Duodenal mucosa (tissue), 2 donors: ENCODE measurements at regions not wholly inside any gene's neighbourhood (a gene's known extent, or its start where the extent isn't known, plus 50 kb on each side); places are given as distances from the start of the nearest gene placed in this dataset.

Experiments
- H3K27ac ChIP-seq: one replicate; pipeline ENCODE4 v1.7.0; 2013; ENCODE audit warnings: low read depth, low read length
- H3K27me3 ChIP-seq, 2 donors: one replicate each; pipeline ENCODE4 v1.7.0; 2013; ENCODE audit warnings: low read length in 2 of 2, control low read depth in 1 of 2; ENCODE audit not compliant: insufficient read depth in 2 of 2, control insufficient read depth in 1 of 2
- H3K36me3 ChIP-seq, 2 donors: one replicate each; pipeline ENCODE4 v1.7.0; 2013; ENCODE audit warnings: low read length in 2 of 2, control low read depth in 1 of 2; ENCODE audit not compliant: insufficient read depth in 2 of 2, control insufficient read depth in 1 of 2
- H3K4me1 ChIP-seq, 2 donors: one replicate each; pipeline ENCODE4 v1.7.0; 2013; ENCODE audit warnings: low read length in 2 of 2, control low read depth in 1 of 2; ENCODE audit not compliant: insufficient read depth in 2 of 2, control insufficient read depth in 1 of 2
- H3K4me3 ChIP-seq, 2 donors: one replicate each; pipeline ENCODE4 v1.7.0; 2013; ENCODE audit warnings: low read length in 2 of 2, low read depth in 1 of 2
- H3K9ac ChIP-seq, 2 donors: one replicate each; pipeline ENCODE4 v1.7.0; 2013; ENCODE audit warnings: low read length in 2 of 2, low read depth in 1 of 2
- H3K9me3 ChIP-seq, 2 donors: one replicate each; pipeline ENCODE4 v1.7.0; 2013; ENCODE audit warnings: low read length in 2 of 2, control low read depth in 1 of 2; ENCODE audit not compliant: control insufficient read depth in 1 of 2

DNA sequence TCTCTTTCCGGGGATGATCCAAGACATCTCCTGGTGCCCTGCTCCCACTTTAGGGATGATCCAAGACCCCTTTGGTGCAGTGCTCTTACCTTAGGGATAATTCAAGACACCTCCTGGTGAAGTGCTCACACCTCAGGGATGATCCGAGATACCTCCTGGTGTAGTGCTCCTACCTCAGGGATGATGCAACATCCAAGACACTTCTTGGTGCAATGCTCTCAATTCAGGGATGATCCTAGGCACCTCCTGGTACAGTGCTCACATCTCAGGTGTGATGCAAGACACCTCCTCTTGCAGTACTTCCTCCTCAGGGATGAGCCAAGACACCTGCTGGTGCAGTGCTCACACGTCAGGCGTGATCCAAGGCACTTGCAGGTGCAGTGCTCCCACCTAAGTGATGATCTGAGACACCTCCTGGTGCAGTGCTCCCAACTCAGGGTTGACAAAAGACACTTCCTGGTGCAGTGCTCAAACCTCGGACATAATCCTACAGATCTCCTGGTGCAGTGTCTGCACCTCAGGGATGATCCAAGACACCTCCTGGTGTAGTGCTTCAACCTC, 122.3 kb downstream of the ASB1 start:
- no peak overlapping the region for H3K9ac ChIP-seq

DNA sequence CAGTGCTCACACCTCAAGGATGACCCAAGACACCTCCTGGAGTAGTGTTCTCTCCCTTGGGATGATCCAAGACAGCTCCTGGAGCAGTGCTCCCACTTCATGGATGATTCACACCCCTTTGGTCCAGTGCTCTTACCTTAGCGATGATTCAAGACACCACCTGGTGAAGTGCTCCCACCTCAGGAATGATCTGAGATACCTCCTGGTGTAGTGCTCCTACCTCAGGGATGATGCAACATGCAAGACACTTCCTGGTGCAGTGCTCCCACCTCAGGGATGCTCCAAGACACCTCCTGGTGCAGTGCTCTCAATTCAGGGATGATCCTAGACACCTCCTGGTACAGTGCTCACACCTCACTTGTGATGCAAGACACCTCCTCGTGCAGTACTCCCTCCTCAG, 123.1 kb downstream of the ASB1 start:
- H3K36me3 ChIP-seq: no peaks in the 10 kb centered on the region
- no peaks in the 10 kb centered on the region for H3K27me3 ChIP-seq
- H3K4me1 ChIP-seq: no peaks in the 10 kb centered on the region
- peaks cover 9 to 10% of the 10 kb centered on the region in 2 donors for H3K9me3 ChIP-seq
- H3K9ac ChIP-seq: no peak overlapping the region
- H3K4me3 ChIP-seq: no peak overlapping the region
- no peak overlapping the region for H3K27ac ChIP-seq

More for the DNA sequence above, 122.3 kb downstream of the ASB1 start:
- no peak overlapping the region for H3K4me3 ChIP-seq
- H3K4me1 ChIP-seq: no peaks in the 10 kb centered on the region
- H3K36me3 ChIP-seq: no peaks in the 10 kb centered on the region
- peaks cover 9 to 10% of the 10 kb centered on the region in 2 donors for H3K9me3 ChIP-seq
- H3K27me3 ChIP-seq: no peaks in the 10 kb centered on the region
- H3K27ac ChIP-seq: no peak overlapping the region

DNA sequence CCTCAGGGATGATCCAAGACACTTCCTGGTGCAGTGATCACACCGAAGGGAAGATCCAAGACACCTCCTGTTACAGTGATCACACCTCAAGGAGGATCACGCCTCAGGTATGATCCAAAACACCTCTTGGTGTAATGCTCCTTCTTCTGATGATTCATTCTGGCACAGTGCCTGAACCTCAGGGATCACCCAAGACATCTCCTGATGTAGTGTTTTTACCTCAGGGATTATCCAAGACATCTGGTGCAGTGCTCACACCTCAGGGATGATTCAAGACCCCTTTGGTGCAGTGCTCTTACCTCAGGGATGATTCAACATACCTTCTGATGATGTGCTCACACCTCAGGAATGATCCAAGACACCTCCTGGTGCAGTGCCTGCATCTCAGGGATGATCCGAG, 124.4 kb downstream of the ASB1 start:
- no peak overlapping the region for H3K9ac ChIP-seq
- no peak overlapping the region for H3K27ac ChIP-seq
- H3K36me3 ChIP-seq: no peaks in the 10 kb centered on the region
- H3K27me3 ChIP-seq: no peaks in the 10 kb centered on the region
- H3K9me3 ChIP-seq: peaks cover 0 to 10% of the 10 kb centered on the region in 2 donors
- no peaks in the 10 kb centered on the region for H3K4me1 ChIP-seq
- no peak overlapping the region for H3K4me3 ChIP-seq

DNA sequence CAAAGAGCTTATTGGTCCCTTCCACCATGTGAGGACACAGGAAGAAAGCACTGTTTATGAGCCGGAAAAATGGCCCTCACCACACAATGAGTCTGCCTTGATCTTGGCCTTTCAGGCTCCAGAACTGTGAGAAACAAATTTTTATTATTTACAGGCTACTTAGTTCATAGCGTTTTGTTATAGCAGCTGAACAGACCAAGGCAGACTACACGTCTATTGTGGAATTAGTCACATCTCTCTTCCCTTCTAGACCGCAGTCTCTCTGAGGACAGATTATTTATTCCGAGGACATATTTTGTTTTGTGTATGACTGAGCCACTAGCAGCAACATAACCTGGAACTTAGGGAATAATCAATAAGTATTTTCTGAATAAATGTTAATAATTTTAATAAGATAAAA, 125.5 kb downstream of the ASB1 start:
- H3K27me3 ChIP-seq: no peaks in the 10 kb centered on the region
- H3K36me3 ChIP-seq: no peaks in the 10 kb centered on the region

DNA sequence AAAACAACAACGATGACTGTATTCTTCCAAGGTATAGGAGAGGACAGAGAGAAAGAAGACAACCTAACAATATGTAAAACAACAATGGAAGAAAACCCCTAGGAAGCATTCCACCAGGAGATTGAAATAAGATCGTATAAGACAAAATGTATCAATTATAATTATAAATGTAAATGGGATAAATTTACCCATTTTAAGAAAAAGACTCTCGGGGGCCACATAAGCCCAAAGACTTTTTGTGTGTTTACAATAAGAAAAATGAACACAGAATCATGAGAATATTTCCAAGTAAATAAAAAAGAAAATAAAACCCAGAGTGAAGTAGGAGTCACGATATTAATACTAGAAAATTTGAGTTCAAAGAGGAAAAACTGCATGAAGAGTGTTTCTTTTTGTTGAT, 126.4 kb downstream of the ASB1 start:
- H3K36me3 ChIP-seq: no peaks in the 10 kb centered on the region

More for the DNA sequence above, 125.5 kb downstream of the ASB1 start:
- H3K27ac ChIP-seq: no peak overlapping the region
- H3K9ac ChIP-seq: no peak overlapping the region
- H3K4me1 ChIP-seq: no peaks in the 10 kb centered on the region
- H3K9me3 ChIP-seq: peaks cover 0 to 10% of the 10 kb centered on the region in 2 donors
- no peak overlapping the region for H3K4me3 ChIP-seq

DNA sequence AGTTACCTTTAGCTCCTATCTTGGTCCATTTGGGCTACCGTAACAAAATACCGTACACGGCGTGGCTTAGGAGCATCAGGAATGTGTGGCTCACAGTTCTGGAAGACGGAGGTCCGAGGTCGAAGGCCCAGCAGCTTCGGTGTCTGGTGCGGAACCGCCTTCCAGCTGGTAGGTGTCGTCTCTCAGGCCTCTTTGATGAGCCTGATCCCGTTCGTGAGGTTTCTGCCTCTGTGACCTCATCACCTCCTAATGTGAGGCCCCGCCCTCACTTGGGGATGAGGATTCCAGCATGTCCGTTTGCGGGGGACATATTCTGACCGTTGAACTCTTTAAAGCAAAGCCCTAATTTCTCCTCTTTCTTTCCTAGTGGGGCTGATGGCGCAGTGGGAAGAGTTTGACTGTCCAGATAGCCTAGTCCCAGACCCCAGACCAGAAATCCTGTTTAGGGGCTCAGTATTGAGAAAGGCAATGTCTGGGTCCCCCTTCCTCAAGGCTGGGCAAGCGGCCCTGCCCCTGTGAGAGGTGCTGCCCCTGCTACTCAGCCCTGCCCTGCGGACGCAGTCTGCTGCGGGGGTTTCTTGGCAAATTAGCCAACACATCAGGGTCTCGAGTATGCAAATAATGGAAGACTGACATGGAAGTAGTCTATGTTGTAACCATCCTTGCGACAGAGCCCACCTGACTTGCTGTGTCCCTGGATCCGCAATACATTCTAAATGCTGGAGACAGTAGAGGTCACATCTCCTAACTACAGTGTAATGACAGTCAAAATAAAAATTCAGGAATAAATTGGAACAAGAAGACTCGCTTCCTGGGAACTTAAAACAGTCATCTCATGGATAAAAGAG, 128.0 kb downstream of the ASB1 start:
- no peak overlapping the region for H3K4me3 ChIP-seq
- H3K27me3 ChIP-seq: no peaks in the 10 kb centered on the region
- peaks cover 0 to 5% of the 10 kb centered on the region in 2 donors for H3K9me3 ChIP-seq
- no peak overlapping the region for H3K9ac ChIP-seq
- H3K36me3 ChIP-seq: no peaks in the 10 kb centered on the region
- no peaks in the 10 kb centered on the region for H3K4me1 ChIP-seq
- no peak overlapping the region for H3K27ac ChIP-seq

More for the DNA sequence above, 126.4 kb downstream of the ASB1 start:
- Histone ChIP-seq H3K27me3 (no peaks in the 10 kb centered on the region), H3K9ac (no peak overlapping the region), H3K9me3 (peaks cover 0 to 10% of the 10 kb centered on the region in 2 donors), H3K4me1 (no peaks in the 10 kb centered on the region), H3K4me3 (no peak overlapping the region), H3K27ac (no peak overlapping the region)

DNA sequence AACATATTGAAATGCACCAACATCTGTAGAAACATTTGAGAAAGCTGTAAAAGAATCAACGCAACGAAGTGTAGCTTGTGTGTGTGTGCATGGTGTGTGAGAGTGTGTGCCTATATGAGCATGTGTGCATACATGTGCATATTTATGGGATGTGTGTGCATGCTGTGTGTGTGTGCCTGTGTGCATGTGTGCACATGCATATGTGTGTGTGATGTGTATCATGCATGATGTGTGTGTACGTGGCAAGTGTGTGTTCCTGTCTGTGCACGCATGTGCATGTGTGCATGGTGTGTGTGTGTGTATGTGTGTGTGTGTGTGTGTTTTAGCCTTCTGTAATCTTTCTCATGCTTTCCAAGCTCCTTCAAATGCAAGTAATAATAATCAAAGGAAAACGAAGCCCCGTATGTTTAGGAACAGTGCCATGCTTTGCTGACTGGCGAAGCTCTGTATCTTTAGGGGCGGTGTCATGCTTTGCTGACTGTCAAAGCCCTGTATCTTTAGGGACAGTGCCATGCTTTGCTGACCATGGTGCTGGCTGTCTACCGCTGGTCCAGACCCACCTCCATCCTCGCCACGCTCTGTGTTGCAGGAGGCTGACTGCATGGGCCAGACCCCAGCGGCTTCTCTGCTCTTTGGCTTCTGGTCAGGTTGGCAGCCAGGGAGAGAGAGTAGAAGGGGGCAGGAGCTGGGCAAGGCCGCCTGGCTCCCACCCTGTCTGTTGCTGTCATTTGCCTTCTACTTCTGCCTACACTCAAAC, 129.2 kb downstream of the ASB1 start:
- H3K27ac ChIP-seq: no peak overlapping the region
- H3K36me3 ChIP-seq: no peaks in the 10 kb centered on the region
- no peak overlapping the region for H3K9ac ChIP-seq
- no peak overlapping the region for H3K4me3 ChIP-seq
- no peaks in the 10 kb centered on the region for H3K9me3 ChIP-seq
- H3K27me3 ChIP-seq: no peaks in the 10 kb centered on the region
- H3K4me1 ChIP-seq: no peaks in the 10 kb centered on the region

DNA sequence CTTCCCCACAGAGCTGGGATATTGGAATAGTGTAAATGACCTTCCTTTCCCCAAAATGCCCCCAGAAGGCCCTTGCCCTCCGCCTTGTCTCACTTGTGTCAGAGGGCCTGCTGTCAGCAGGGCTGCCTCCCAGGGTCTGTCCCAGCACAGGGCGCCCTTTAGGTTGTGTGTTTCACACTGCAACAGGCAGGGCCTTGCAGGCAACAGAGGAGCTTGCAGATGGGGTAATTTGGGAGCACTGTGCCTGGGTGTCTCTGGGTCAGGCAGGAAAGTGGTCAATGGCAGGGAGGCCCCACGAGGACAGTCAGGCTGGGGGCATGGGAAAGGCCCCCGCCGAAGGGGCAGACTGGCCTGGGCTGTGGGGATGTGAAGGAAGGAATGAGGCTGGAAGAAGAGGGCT, 130.7 kb downstream of the ASB1 start:
- no peak overlapping the region for H3K9ac ChIP-seq
- H3K9me3 ChIP-seq: no peaks in the 10 kb centered on the region
- no peaks in the 10 kb centered on the region for H3K4me1 ChIP-seq
- H3K36me3 ChIP-seq: no peaks in the 10 kb centered on the region
- H3K27me3 ChIP-seq: no peaks in the 10 kb centered on the region
- H3K27ac ChIP-seq: no peak overlapping the region
- no peak overlapping the region for H3K4me3 ChIP-seq

DNA sequence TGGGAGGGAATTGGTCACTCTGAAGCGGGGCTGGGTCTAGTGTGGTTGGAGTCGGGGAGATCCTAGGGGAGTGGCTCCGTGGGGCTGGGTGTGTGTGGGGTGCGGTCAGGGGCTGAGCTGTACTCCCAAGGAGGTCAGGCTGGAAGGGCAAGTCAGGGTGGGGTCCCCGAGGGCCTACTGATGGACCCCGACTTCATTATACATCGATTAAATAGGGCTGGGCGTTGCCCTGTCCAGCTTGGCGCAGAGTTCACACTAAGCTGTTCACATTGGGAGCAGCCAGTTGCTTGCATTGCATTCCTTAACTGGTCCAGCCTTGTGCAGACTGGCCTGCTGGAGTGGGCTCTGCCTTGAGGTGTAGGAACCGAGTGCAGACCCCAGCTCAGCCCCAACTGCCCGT, 131.2 kb downstream of the ASB1 start:
- Histone ChIP-seq H3K9ac (no peak overlapping the region), H3K27ac (no peak overlapping the region), H3K36me3 (no peaks in the 10 kb centered on the region), H3K4me3 (no peak overlapping the region), H3K4me1 (no peaks in the 10 kb centered on the region), H3K9me3 (no peaks in the 10 kb centered on the region), H3K27me3 (no peaks in the 10 kb centered on the region)

DNA sequence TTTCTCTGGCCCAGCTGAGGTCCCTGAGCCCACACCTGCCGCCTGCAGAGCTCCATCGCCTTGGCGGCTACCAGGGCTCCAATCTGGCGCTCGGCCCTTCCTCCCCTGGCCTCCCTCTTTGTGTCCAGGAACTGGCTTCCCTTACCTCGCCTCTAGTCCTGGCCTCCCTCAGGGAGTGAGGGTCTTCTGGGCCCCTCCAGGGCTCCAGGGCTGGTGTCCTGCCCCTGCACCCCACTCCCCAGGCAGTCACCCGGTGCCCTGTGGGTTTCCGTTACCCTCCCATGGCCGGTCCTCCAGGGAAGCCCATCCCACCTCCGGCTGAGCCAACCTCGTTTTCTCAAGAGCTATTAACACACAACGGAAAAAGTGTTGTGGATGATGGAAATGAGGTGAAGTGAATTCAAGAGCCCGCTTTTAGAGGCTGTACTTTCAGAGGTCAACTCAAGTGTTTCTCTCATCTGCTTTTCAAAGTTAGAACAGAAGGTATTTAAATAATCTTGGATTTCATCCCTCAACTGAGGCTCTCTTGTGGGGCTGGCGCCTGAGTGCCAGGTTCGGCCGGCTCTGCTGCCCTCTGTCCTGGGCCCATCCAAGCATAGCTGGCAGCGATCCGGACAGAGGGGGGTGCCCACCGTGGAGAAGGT, 131.9 kb downstream of the ASB1 start:
- Histone ChIP-seq H3K27ac (no peak overlapping the region), H3K4me3 (no peak overlapping the region), H3K4me1 (no peaks in the 10 kb centered on the region), H3K36me3 (no peaks in the 10 kb centered on the region), H3K27me3 (no peaks in the 10 kb centered on the region), H3K9ac (no peak overlapping the region), H3K9me3 (no peaks in the 10 kb centered on the region)
